Neural progenitor cell (in vitro differentiated cells): ENCODE measurements at regions not wholly inside any gene's neighbourhood (a gene's known extent, or its start where the extent isn't known, plus 50 kb on each side); places are given as distances from the start of the nearest gene placed in this dataset.

ENCODE experiments used
- DNase-seq: peaks from one replicate; pipeline ENCODE4 v3.0.0-alpha.2; 2016; ENCODE audit warnings: low spot score
- H2AFZ ChIP-seq: fragments of 200-600 bp; sonication (generic); replicated peaks from 2 replicates; pipeline ENCODE4 v1.6.1; 2016; ENCODE audit warnings: antibody characterized with exemption
- H3F3A ChIP-seq: fragments of 200-600 bp; sonication (generic); 2 replicates; pipeline ENCODE4 v1.6.1; 2016; ENCODE audit warnings: antibody characterized with exemption, low read depth
- H3K27ac ChIP-seq: fragments of 200-600 bp; sonication (generic); 2 replicates; pipeline ENCODE4 v1.5.1; 2016; ENCODE audit warnings: mild to moderate bottlenecking
- H3K27me3 ChIP-seq: fragments of 200-600 bp; sonication (generic); 2 replicates; pipeline ENCODE4 v1.6.1; 2016; ENCODE audit warnings: mild to moderate bottlenecking, moderate library complexity
- H3K36me3 ChIP-seq: fragments of 200-600 bp; sonication (generic); 2 replicates; pipeline ENCODE4 v1.5.1; 2016
- H3K4me1 ChIP-seq: fragments of 200-600 bp; sonication (generic); 2 replicates; pipeline ENCODE4 v1.6.1; 2016; ENCODE audit warnings: mixed run types
- H3K4me2 ChIP-seq: fragments of 200-600 bp; sonication (generic); 2 replicates; pipeline ENCODE4 v1.6.1; 2016
- H3K4me3 ChIP-seq: fragments of 200-600 bp; sonication (generic); 2 replicates; pipeline ENCODE4 v1.5.1; 2016
- H3K79me2 ChIP-seq: fragments of 200-600 bp; sonication (generic); 2 replicates; pipeline ENCODE4 v1.6.1; 2016; ENCODE audit warnings: low read depth
- H3K9ac ChIP-seq: fragments of 200-600 bp; sonication (generic); 2 replicates; pipeline ENCODE4 v1.6.1; 2016
- H3K9me3 ChIP-seq: fragments of 200-600 bp; sonication (generic); 2 replicates; pipeline ENCODE4 v1.5.1; 2016; ENCODE audit warnings: low read depth
- H4K20me1 ChIP-seq: fragments of 200-600 bp; sonication (generic); 2 replicates; pipeline ENCODE4 v1.6.1; 2016; ENCODE audit warnings: low read depth
- H3K27ac Mint-ChIP-seq: 3 replicates; pipeline ENCODE4 v1.8.0; 2021; ENCODE audit warnings: mixed read lengths
- H3K27me3 Mint-ChIP-seq: 2 replicates; pipeline ENCODE4 v1.8.0; 2022; ENCODE audit warnings: low read depth, mild to moderate bottlenecking, inconsistent platforms, moderate library complexity, mixed read lengths; ENCODE audit not compliant: insufficient read depth
- H3K36me3 Mint-ChIP-seq: 3 replicates; pipeline ENCODE4 v1.8.0; 2021; ENCODE audit warnings: mixed read lengths
- H3K4me1 Mint-ChIP-seq: 3 replicates; pipeline ENCODE4 v1.8.0; 2021; ENCODE audit warnings: mixed read lengths
- H3K4me3 Mint-ChIP-seq: 3 replicates; pipeline ENCODE4 v1.8.0; 2021; ENCODE audit warnings: mild to moderate bottlenecking, moderate library complexity, mixed read lengths
- H3K9me3 Mint-ChIP-seq: 3 replicates; pipeline ENCODE4 v1.8.0; 2020; ENCODE audit warnings: mixed read lengths
- CTCF ChIP-seq: fragments of 200-600 bp; sonication (generic); IDR thresholded peaks from 2 replicates; pipeline ENCODE4 v1.5.1; 2017; ENCODE audit warnings: antibody characterized with exemption, mild to moderate bottlenecking
- EZH2 ChIP-seq: fragments of 200-600 bp; sonication (generic); IDR thresholded peaks from 2 replicates; pipeline ENCODE4 v1.6.1; 2017; ENCODE audit warnings: antibody characterized with exemption, mild to moderate bottlenecking, moderate library complexity
- EZH2phosphoT487 ChIP-seq: fragments of 200-600 bp; sonication (generic); IDR thresholded peaks from 2 replicates; pipeline ENCODE4 v1.6.1; 2017; ENCODE audit warnings: antibody characterized with exemption

- Histone ChIP-seq H3K4me1 (peaks cover 29% of the 10 kb centered on the region), H3F3A (peaks cover 27% of the 10 kb centered on the region), H3K79me2 (no peaks in the 10 kb centered on the region), H3K4me3 (no peak overlapping the region), H3K36me3 (no peaks in the 10 kb centered on the region), H4K20me1 (no peaks in the 10 kb centered on the region), H3K9me3 (no peaks in the 10 kb centered on the region), H2AFZ (no peak overlapping the region), H3K4me2 (no peak overlapping the region), H3K9ac (no peak overlapping the region), H3K27me3 (no peaks in the 10 kb centered on the region), H3K27ac (no peak overlapping the region)
- peaks cover 10% of the 10 kb centered on the region for H3K27me3 Mint-ChIP-seq
- DNase-seq: no peak
- peaks cover 27% of the 10 kb centered on the region for H3K4me1 Mint-ChIP-seq
- TF ChIP-seq EZH2 (no peak), EZH2phosphoT487 (no peak), CTCF (no peak)
- H3K4me3 Mint-ChIP-seq: no peak overlapping the region
- no peak overlapping the region for H3K27ac Mint-ChIP-seq
- peaks cover 13% of the 10 kb centered on the region for H3K9me3 Mint-ChIP-seq
- H3K36me3 Mint-ChIP-seq: no peaks in the 10 kb centered on the region
Measured at GRCh38 chr10:35888400-35888799, 246.3 kb upstream of the FZD8 start.

DNA sequence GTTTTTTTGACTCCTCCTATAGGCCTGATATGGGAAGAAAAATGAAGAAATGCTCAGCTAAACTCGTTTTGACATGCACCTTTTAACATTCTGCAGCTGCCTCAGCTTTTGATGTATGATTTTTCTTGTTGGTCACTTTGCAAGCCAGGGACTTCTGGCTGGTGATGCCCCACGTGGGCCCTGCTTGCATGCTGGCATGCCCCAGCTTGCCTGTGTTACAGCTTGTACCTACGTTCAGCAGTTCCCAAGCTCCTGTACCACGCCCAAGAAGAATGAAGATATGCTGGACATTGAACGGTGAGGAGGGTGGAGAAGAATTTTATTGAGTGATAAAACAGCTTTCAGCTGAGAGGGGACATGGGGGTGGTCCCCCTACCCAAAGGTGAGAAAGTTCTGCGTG, 245.6 kb upstream of the FZD8 start:
- H3K36me3 Mint-ChIP-seq: no peaks in the 10 kb centered on the region
- TF ChIP-seq EZH2 (no peak), EZH2phosphoT487 (no peak), CTCF (no peak)
- H3F3A ChIP-seq: peaks cover 33% of the 10 kb centered on the region

GRCh38 chr10:35885076-35885475, 243.0 kb upstream of the FZD8 start:
- no peaks in the 10 kb centered on the region for H3K36me3 Mint-ChIP-seq
- H3K4me1 Mint-ChIP-seq: peaks cover 22% of the 10 kb centered on the region
- Histone ChIP-seq H4K20me1 (no peaks in the 10 kb centered on the region), H3K27me3 (no peaks in the 10 kb centered on the region), H3K4me2 (peak overlapping the region; percentile 60), H3K9ac (no peak overlapping the region), H3K4me1 (peaks cover 36% of the 10 kb centered on the region), H3K4me3 (peak overlapping the region; percentile 4), H3K27ac (no peak overlapping the region), H3K36me3 (no peaks in the 10 kb centered on the region), H3K79me2 (no peaks in the 10 kb centered on the region), H3F3A (peaks cover 33% of the 10 kb centered on the region), H3K9me3 (no peaks in the 10 kb centered on the region), H2AFZ (no peak overlapping the region)
- H3K27ac Mint-ChIP-seq: no peak overlapping the region
- DNase-seq: peak; percentile 32
- peaks cover 10% of the 10 kb centered on the region for H3K9me3 Mint-ChIP-seq
- H3K27me3 Mint-ChIP-seq: peaks cover 14% of the 10 kb centered on the region
- no peak overlapping the region for H3K4me3 Mint-ChIP-seq
- TF ChIP-seq CTCF (no peak), EZH2phosphoT487 (no peak), EZH2 (no peak)

More for the DNA sequence above, 245.6 kb upstream of the FZD8 start:
- Histone ChIP-seq H2AFZ (no peak overlapping the region), H3K4me1 (peaks cover 36% of the 10 kb centered on the region), H3K9me3 (no peaks in the 10 kb centered on the region), H3K4me3 (no peak overlapping the region), H3K36me3 (no peaks in the 10 kb centered on the region), H3K27ac (no peak overlapping the region), H3K27me3 (no peaks in the 10 kb centered on the region), H4K20me1 (no peaks in the 10 kb centered on the region), H3K9ac (no peak overlapping the region), H3K79me2 (no peaks in the 10 kb centered on the region), H3K4me2 (no peak overlapping the region)
- Mint-ChIP-seq H3K9me3 (peaks cover 10% of the 10 kb centered on the region), H3K27me3 (peaks cover 14% of the 10 kb centered on the region), H3K4me1 (peaks cover 27% of the 10 kb centered on the region), H3K27ac (no peak overlapping the region), H3K4me3 (no peak overlapping the region)
- DNase-seq: no peak
